Testis (tissue), 2 donors: ENCODE measurements at regions not wholly inside any gene's neighbourhood (a gene's known extent, or its start where the extent isn't known, plus 50 kb on each side); places are given as distances from the start of the nearest gene placed in this dataset.
A peak's percentile ranks its signal among the peaks of the same experiment; 100 is the strongest.

Source experiments
- DNase-seq: peaks from one replicate; pipeline ENCODE4 v3.0.0-alpha.2; 2019
- H3K27ac ChIP-seq, 2 donors: fragments of 200-600 bp; sonication (generic); one replicate each; pipeline ENCODE4 v1.5.1; 2019
- H3K27me3 ChIP-seq: fragments of 200-600 bp; sonication (generic); one replicate; pipeline ENCODE4 v1.5.1; 2019
- H3K36me3 ChIP-seq: fragments of 200-600 bp; sonication (generic); one replicate; pipeline ENCODE4 v1.5.1; 2017; ENCODE audit warnings: low read depth; ENCODE audit errors: missing control alignments
- H3K4me1 ChIP-seq: fragments of 200-600 bp; sonication (generic); one replicate; pipeline ENCODE4 v1.5.1; 2019
- H3K4me3 ChIP-seq, 2 donors: fragments of 200-600 bp; sonication (generic); one replicate each; pipeline ENCODE4 v1.5.1; 2017 to 2019
- H3K9me3 ChIP-seq: fragments of 200-600 bp; sonication (generic); one replicate; pipeline ENCODE4 v1.5.1; 2017
- POLR2A ChIP-seq: fragments of 450-650 bp; IDR thresholded peaks from one replicate; pipeline ENCODE4 v1.6.1; 2017; ENCODE audit warnings: antibody characterized with exemption, mild to moderate bottlenecking, moderate library complexity
- WGBS, 2 donors: methylation state at CpG; one replicate each; pipeline ENCODE4 v1.1.5; 2018; 5-methylcytosine and 5-hydroxymethylcytosine counted together
- intact Hi-C: fragments of 100-400 bp; cut with DNase I; formaldehyde crosslinking; loops from one replicate; pipeline ENCODE4 v1.15.1; 2023; ENCODE audit warnings: low total_unique reads
- TF ChIP-seq, protein P1 (sequence below), 3 experiments: fragments of 450-650 bp in 2 of 3; fragments of 200-600 bp in 1 of 3; sonication (generic) in 1 of 3; IDR thresholded peaks; one replicate each; pipeline ENCODE4 v1.5.1; 2016 to 2019; ENCODE audit warnings: antibody characterized with exemption in 3 of 3, mild to moderate bottlenecking in 2 of 3, moderate library complexity in 1 of 3

DNA sequence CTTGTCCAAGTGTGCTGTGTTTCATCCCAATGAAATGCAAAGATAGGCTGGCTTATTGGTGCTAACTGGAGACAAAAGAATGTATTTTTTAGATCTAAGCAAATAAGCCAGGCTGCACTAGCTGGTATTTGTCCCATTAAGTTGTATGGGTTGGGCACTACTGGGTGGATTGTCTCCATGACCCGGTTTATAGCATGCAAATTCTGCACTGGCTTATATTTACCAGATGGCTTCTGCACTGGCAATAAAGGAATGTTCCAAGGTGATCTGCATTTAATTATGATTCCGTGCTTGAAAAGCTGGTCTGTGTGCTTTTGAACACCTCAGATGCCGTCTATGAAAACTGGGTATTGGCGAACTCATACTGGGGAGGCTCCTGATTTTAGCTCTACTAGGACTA is 61.4 kb upstream of the MOCS1 start:
- Histone ChIP-seq H3K4me1 (peaks cover 6% of the 10 kb centered on the region), H3K4me3 (no peak overlapping the region), H3K27ac (no peak overlapping the region), H3K27me3 (no peaks in the 10 kb centered on the region), H3K36me3 (no peaks in the 10 kb centered on the region), H3K9me3 (no peaks in the 10 kb centered on the region)
- DNase-seq: no peak
- intact Hi-C loops: no loop called here
- WGBS, 2 donors: 91 to 92% methylated on average over 4 of the region's 4 CpGs
- TF ChIP-seq POLR2A: no peak
- TF ChIP-seq, protein P1, sequence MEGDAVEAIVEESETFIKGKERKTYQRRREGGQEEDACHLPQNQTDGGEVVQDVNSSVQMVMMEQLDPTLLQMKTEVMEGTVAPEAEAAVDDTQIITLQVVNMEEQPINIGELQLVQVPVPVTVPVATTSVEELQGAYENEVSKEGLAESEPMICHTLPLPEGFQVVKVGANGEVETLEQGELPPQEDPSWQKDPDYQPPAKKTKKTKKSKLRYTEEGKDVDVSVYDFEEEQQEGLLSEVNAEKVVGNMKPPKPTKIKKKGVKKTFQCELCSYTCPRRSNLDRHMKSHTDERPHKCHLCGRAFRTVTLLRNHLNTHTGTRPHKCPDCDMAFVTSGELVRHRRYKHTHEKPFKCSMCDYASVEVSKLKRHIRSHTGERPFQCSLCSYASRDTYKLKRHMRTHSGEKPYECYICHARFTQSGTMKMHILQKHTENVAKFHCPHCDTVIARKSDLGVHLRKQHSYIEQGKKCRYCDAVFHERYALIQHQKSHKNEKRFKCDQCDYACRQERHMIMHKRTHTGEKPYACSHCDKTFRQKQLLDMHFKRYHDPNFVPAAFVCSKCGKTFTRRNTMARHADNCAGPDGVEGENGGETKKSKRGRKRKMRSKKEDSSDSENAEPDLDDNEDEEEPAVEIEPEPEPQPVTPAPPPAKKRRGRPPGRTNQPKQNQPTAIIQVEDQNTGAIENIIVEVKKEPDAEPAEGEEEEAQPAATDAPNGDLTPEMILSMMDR (IDR thresholded peaks at IDR 0.05): no peak

DNA sequence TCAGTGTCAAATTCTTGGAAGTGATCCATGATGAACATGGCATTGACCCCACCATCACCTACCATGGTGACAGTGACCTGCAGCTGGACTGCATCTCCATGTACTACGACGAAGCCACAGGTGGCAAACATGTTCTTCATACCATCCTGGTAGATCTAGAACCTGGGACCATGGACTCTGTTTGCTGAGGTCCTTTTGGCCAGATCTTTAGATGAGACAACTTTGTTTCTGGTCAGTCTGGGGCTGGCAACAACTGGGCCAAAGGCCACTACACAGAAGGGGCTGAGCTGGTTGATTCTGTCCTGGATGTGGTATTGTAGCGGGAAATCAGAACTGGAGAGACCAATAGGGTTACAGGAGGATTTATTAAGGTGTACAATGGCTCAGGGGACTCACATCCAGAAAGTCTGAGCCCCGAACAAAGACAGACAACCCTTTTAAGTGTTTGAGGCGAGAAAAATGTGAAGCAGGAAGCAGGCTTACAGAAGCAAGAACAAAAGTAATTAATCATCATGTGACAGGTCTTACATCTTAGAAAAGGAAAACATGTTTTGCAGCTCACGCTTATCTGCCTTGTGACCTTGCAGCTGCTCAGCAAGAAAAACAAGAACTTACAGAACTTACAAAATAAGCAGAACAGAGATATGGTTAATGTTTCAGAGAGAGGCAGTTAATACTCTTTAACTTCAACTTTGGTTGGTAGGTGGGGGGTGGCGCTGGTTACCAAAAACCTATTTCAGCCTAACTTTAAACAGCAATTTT is 58.8 kb upstream of the MOCS1 start:
- TF ChIP-seq, protein P1 (IDR thresholded peaks at IDR 0.05): no peak
- TF ChIP-seq POLR2A: no peak
- intact Hi-C loops: no loop called here
- WGBS, 2 donors: 52 to 66% methylated on average over 7 of the region's 7 CpGs
- peaks cover 6% of the 10 kb centered on the region for H3K4me1 ChIP-seq
- peak; percentile 61 for DNase-seq
- H3K9me3 ChIP-seq: no peaks in the 10 kb centered on the region
- peak overlapping the region; percentile 36 to 85 for H3K27ac ChIP-seq
- no peaks in the 10 kb centered on the region for H3K36me3 ChIP-seq
- no peaks in the 10 kb centered on the region for H3K27me3 ChIP-seq
- no peak overlapping the region for H3K4me3 ChIP-seq
